Coronary artery (tissue), 2 donors: ENCODE measurements at regions not wholly inside any gene's neighbourhood (a gene's known extent, or its start where the extent isn't known, plus 50 kb on each side); places are given as distances from the start of the nearest gene placed in this dataset.

Experiments
- DNase-seq: peaks from one replicate; pipeline ENCODE4 v3.0.0-alpha.2; 2017; ENCODE audit warnings: low spot score
- H3K27ac ChIP-seq, 2 donors: fragments of 200-600 bp; sonication (generic); one replicate each; pipeline ENCODE4 v1.5.1; 2016 to 2019
- H3K4me3 ChIP-seq: fragments of 200-600 bp; sonication (generic); 2 replicates; pipeline ENCODE4 v1.5.1; 2016; ENCODE audit warnings: mild to moderate bottlenecking, moderate library complexity
- TF ChIP-seq, protein P1 (sequence below): fragments of 200-600 bp; sonication (generic); IDR thresholded peaks from one replicate; pipeline ENCODE4 v1.5.1; 2019; ENCODE audit warnings: antibody characterized with exemption

- Histone ChIP-seq H3K4me3 (no peak overlapping the region), H3K27ac (no peak overlapping the region)
- no peak for DNase-seq
- TF ChIP-seq, protein P1, sequence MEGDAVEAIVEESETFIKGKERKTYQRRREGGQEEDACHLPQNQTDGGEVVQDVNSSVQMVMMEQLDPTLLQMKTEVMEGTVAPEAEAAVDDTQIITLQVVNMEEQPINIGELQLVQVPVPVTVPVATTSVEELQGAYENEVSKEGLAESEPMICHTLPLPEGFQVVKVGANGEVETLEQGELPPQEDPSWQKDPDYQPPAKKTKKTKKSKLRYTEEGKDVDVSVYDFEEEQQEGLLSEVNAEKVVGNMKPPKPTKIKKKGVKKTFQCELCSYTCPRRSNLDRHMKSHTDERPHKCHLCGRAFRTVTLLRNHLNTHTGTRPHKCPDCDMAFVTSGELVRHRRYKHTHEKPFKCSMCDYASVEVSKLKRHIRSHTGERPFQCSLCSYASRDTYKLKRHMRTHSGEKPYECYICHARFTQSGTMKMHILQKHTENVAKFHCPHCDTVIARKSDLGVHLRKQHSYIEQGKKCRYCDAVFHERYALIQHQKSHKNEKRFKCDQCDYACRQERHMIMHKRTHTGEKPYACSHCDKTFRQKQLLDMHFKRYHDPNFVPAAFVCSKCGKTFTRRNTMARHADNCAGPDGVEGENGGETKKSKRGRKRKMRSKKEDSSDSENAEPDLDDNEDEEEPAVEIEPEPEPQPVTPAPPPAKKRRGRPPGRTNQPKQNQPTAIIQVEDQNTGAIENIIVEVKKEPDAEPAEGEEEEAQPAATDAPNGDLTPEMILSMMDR: no peak
These were observed 113.9 kb downstream of the QDPR start for GRCh38 chr4:17398035-17398434.

- Histone ChIP-seq H3K27ac (no peak overlapping the region), H3K4me3 (no peak overlapping the region)
- TF ChIP-seq, protein P1: no peak
- no peak for DNase-seq
These were observed 114.3 kb downstream of the QDPR start for GRCh38 chr4:17397611-17398010.

- no peak for DNase-seq
- TF ChIP-seq, protein P1: no peak
- Histone ChIP-seq H3K4me3 (peak overlapping the region; percentile 25), H3K27ac (no peak overlapping the region)
These were observed 126.5 kb downstream of the QDPR start for GRCh38 chr4:17385403-17385802.

DNA sequence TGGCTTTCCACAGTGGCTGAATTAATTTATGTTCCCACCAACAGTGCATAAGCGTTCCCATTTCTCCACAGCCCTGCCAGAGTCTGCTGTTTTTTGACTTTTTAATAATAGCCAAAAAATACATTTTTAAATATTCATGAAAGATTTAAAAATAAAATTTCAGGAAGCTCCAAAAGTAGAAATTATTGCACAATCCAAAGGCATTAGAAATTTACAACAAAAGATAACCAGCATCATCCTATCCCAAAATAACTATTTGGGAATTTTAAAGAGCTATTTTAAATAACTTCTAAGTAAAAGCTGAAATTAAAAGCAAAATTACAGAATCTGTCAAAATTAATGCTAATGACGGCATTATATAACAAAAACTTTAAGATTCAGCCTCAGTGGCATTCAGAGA is 131.5 kb downstream of the QDPR start:
- TF ChIP-seq, protein P1: no peak
- no peak for DNase-seq
- no peak overlapping the region for H3K27ac ChIP-seq
- H3K4me3 ChIP-seq: no peak overlapping the region

- TF ChIP-seq, protein P1: no peak
- DNase-seq: no peak
- no peak overlapping the region for H3K27ac ChIP-seq
- no peak overlapping the region for H3K4me3 ChIP-seq
These were observed 135.7 kb downstream of the QDPR start for GRCh38 chr4:17376205-17376604.

DNA sequence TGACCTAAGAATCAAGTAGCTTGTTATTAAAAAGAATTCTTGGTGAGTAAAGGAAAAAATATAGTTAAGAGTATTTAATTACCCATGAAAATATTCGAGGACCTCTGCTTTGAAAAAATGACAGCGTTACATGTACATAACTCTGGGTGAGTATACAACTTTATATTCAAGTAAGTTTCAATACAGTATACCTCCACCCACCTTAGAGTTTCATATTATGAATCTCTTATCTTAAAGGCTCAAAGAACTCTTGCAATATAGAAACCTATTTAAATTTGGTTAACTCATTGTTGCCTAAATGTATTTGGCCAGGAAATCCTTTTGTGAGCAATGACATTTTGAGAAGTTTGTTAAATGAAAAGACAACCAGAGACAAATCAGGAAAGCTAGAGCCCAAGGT is 138.2 kb downstream of the QDPR start:
- no peak for DNase-seq
- no peak overlapping the region for H3K27ac ChIP-seq
- no peak overlapping the region for H3K4me3 ChIP-seq
- TF ChIP-seq, protein P1: no peak

GRCh38 chr4:17370818-17371217 is 141.1 kb downstream of the QDPR start:
- no peak overlapping the region for H3K27ac ChIP-seq
- DNase-seq: no peak
- TF ChIP-seq, protein P1: no peak
- no peak overlapping the region for H3K4me3 ChIP-seq
